Neural progenitor cell (in vitro differentiated cells): ENCODE measurements at regions not wholly inside any gene's neighbourhood (a gene's known extent, or its start where the extent isn't known, plus 50 kb on each side); places are given as distances from the start of the nearest gene placed in this dataset.

Source experiments
- EZH2phosphoT487 ChIP-seq: fragments of 200-600 bp; sonication (generic); IDR thresholded peaks from 2 replicates; pipeline ENCODE4 v1.6.1; 2017; ENCODE audit warnings: antibody characterized with exemption
- TF ChIP-seq, protein P1 (sequence below): fragments of 200-600 bp; sonication (generic); IDR thresholded peaks from 2 replicates; pipeline ENCODE4 v1.5.1; 2017; ENCODE audit warnings: antibody characterized with exemption, mild to moderate bottlenecking

DNA sequence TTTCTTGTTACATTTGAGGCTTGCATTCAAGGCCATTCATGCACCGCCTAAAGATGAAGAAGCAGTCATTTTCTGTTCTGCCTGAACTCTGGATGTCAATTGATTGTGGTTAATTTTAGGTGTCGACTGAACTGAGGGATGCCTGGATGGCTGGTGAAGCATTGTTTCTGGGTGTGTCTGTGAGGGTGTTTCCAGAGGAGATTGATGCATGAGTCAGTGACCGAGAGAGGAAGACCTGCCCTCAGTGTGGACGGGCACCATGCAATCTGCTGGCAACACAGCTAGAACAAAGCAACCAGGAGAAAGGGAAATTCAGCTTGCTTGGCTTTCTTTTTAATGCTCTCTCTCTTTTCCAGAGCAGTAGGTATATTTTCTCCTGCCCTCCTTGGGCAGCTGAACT lies 164.1 kb upstream of the ECI2 start:
- TF ChIP-seq, protein P1, sequence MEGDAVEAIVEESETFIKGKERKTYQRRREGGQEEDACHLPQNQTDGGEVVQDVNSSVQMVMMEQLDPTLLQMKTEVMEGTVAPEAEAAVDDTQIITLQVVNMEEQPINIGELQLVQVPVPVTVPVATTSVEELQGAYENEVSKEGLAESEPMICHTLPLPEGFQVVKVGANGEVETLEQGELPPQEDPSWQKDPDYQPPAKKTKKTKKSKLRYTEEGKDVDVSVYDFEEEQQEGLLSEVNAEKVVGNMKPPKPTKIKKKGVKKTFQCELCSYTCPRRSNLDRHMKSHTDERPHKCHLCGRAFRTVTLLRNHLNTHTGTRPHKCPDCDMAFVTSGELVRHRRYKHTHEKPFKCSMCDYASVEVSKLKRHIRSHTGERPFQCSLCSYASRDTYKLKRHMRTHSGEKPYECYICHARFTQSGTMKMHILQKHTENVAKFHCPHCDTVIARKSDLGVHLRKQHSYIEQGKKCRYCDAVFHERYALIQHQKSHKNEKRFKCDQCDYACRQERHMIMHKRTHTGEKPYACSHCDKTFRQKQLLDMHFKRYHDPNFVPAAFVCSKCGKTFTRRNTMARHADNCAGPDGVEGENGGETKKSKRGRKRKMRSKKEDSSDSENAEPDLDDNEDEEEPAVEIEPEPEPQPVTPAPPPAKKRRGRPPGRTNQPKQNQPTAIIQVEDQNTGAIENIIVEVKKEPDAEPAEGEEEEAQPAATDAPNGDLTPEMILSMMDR = no peak
- TF ChIP-seq EZH2phosphoT487 = no peak
